ENCODE measurements at regions not wholly inside any gene's neighbourhood (a gene's known extent, or its start where the extent isn't known, plus 50 kb on each side); places are given as distances from the start of the nearest gene placed in this dataset.

GRCh38 chr14:95417492-95417891 is 97.8 kb upstream of the CLMN start:
- TF ChIP-seq, protein P1, sequence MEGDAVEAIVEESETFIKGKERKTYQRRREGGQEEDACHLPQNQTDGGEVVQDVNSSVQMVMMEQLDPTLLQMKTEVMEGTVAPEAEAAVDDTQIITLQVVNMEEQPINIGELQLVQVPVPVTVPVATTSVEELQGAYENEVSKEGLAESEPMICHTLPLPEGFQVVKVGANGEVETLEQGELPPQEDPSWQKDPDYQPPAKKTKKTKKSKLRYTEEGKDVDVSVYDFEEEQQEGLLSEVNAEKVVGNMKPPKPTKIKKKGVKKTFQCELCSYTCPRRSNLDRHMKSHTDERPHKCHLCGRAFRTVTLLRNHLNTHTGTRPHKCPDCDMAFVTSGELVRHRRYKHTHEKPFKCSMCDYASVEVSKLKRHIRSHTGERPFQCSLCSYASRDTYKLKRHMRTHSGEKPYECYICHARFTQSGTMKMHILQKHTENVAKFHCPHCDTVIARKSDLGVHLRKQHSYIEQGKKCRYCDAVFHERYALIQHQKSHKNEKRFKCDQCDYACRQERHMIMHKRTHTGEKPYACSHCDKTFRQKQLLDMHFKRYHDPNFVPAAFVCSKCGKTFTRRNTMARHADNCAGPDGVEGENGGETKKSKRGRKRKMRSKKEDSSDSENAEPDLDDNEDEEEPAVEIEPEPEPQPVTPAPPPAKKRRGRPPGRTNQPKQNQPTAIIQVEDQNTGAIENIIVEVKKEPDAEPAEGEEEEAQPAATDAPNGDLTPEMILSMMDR (IDR thresholded peaks at IDR 0.05; ENCODE audit: extremely low read depth, missing control alignments) = no peak
- no peak for DNase-seq (ENCODE audit: low spot score)

- TF ChIP-seq, protein P1 (IDR thresholded peaks at IDR 0.05; ENCODE audit: extremely low read depth, missing control alignments) = no peak
- DNase-seq (ENCODE audit: low spot score) = no peak
These were observed 96.3 kb upstream of the CLMN start for GRCh38 chr14:95415993-95416392.

- TF ChIP-seq, protein P1 (IDR thresholded peaks at IDR 0.05; ENCODE audit: extremely low read depth, missing control alignments) = no peak
- no peak for DNase-seq (ENCODE audit: low spot score)
These were observed 93.8 kb upstream of the CLMN start for GRCh38 chr14:95413289-95414215.

GRCh38 chr14:95410838-95411237 is 91.1 kb upstream of the CLMN start:
- TF ChIP-seq, protein P1 (IDR thresholded peaks at IDR 0.05; ENCODE audit: extremely low read depth, missing control alignments) = no peak
- no peak for DNase-seq (ENCODE audit: low spot score)

DNA sequence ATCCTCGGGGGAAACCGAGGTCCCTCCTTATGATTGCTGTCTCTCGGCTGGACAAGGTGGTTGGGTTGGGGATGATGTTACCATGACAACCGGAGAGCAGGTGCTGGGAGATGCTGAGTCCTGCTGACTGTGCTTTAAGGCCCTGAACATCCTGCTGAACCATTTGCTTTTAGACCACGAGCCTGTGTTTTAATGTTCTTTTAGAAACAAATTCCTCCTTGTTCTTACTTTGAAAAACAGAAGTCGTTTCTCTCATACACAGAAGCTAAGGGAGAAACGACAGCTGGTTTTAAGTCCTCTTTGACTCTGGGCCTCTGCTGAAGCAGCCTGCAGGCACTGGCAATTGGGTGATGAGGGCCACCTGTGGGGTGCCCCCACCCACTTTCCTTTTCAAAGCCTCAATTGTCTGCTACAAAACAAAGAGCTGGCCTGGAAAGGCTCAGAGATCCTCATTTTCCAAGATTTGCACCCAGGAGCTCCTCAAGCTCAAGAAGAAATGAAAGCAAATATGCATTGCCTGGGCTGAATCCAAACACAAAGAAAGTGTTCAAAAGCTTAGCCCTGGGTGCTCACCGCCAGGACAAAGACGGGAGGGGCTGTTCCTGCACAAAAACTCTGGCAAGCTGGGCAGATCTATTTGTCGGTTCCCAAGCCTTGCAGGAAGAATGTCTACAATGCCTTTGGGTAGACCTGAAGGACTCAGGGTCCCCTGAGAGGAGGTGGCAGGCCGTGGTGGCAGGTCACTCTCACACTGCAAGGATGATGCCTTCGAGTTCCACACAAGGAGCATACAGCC is 90.0 kb upstream of the CLMN start:
- TF ChIP-seq, protein P1 (IDR thresholded peaks at IDR 0.05; ENCODE audit: extremely low read depth, missing control alignments) = no peak
- DNase-seq (ENCODE audit: low spot score) = no peak

DNA sequence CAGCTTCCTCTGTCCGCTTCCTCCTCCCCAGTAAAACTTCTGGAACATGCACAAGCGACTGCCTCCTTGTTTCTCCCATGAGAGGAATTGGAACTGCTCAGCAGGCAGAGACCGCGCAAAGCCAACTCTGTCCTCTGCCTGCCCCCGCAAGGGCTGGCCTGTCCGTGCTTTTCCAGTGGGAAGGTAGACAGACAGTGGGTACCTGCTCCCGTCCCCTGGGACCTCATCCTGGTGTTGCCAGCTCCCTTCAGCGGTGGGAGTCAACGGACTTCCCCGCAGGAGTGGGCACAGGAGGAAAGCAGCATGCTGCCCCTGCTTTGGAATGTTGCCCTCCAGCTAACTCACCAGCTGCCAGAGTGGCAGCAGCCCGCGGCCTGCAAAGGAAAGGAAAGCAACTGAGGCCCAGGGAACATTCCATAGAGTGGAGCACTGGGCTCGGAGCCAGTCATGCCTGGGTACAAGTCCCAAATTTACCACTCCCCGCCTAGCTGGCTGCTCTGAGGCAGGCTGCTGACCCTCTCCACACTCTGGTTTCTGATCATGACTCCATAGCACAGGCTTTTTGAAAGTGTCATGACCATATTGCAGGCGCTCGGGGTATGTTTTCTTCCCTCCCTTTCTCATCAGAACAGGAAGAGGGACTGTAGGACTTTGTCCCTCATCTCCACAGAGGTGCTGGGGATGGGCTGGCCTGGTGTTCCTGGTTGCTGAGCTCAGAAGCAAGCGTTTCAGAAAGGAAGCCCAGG is 89.2 kb upstream of the CLMN start:
- TF ChIP-seq, protein P1 (IDR thresholded peaks at IDR 0.05; ENCODE audit: extremely low read depth, missing control alignments) = no peak
- DNase-seq (ENCODE audit: low spot score) = no peak

Measured in GM20000 (cell line).